ENCODE measurements at regions not wholly inside any gene's neighbourhood (a gene's known extent, or its start where the extent isn't known, plus 50 kb on each side); places are given as distances from the start of the nearest gene placed in this dataset.

DNA sequence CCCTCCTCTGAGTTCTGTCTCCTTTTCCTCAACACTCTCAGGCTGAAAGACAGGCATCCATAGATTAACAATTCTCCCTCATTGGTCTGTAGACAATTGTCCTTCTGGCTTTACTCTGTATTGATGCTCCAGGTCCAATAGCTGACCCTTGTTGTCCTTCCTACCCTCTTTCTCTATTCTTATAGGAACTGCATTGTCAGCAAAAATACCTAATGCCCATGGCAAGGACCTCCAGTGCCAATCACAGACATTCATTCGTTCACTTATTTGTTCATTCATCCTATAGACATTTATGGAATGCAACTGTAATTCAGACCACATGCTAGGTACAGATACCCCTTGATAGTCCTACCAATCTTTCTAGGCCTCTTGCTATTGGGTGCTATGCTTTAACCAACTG, 69.8 kb upstream of the DTNA start:
- no peak overlapping the region for H2AFZ ChIP-seq (ENCODE audit: low read length)
- no peaks in the 10 kb centered on the region for H3K9me2 ChIP-seq (ENCODE audit: low read depth, low read length)
- no peaks in the 10 kb centered on the region for H3K9me3 ChIP-seq (ENCODE audit: low read length)
- TF ChIP-seq, protein P1, sequence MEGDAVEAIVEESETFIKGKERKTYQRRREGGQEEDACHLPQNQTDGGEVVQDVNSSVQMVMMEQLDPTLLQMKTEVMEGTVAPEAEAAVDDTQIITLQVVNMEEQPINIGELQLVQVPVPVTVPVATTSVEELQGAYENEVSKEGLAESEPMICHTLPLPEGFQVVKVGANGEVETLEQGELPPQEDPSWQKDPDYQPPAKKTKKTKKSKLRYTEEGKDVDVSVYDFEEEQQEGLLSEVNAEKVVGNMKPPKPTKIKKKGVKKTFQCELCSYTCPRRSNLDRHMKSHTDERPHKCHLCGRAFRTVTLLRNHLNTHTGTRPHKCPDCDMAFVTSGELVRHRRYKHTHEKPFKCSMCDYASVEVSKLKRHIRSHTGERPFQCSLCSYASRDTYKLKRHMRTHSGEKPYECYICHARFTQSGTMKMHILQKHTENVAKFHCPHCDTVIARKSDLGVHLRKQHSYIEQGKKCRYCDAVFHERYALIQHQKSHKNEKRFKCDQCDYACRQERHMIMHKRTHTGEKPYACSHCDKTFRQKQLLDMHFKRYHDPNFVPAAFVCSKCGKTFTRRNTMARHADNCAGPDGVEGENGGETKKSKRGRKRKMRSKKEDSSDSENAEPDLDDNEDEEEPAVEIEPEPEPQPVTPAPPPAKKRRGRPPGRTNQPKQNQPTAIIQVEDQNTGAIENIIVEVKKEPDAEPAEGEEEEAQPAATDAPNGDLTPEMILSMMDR (IDR thresholded peaks at IDR 0.05; ENCODE audit: low read length) = no peak
- no peak for TF ChIP-seq EZH2 (IDR thresholded peaks at IDR 0.05; ENCODE audit: borderline replicate concordance, low read length)
- no peak overlapping the region for H3K4me2 ChIP-seq (ENCODE audit: low read length)
- H3K4me1 ChIP-seq (ENCODE audit: insufficient read depth, low read length, severe bottlenecking) = no peaks in the 10 kb centered on the region
- H3K36me3 ChIP-seq (ENCODE audit: insufficient read depth, low read length) = no peaks in the 10 kb centered on the region
- no peaks in the 10 kb centered on the region for H4K20me1 ChIP-seq (ENCODE audit: insufficient read depth, low read length)
- H3K79me2 ChIP-seq (ENCODE audit: insufficient read depth, low read length) = no peaks in the 10 kb centered on the region
- no peak overlapping the region for H3K4me3 ChIP-seq (ENCODE audit: low read depth, low read length, poor library complexity, severe bottlenecking)
- no peak overlapping the region for H3K27ac ChIP-seq (ENCODE audit: low read depth, low read length, poor library complexity, severe bottlenecking)
- H3K9ac ChIP-seq (ENCODE audit: low read length) = no peak overlapping the region
- no peaks in the 10 kb centered on the region for H3K27me3 ChIP-seq (ENCODE audit: insufficient read depth, low read length)
- H3F3A ChIP-seq (ENCODE audit: insufficient read depth, low read length) = no peaks in the 10 kb centered on the region

GRCh38 chr18:34643989-34644388, 66.1 kb upstream of the DTNA start:
- no peaks in the 10 kb centered on the region for H3K79me2 ChIP-seq (ENCODE audit: insufficient read depth, low read length)
- H3K9me3 ChIP-seq (ENCODE audit: low read length) = no peaks in the 10 kb centered on the region
- H3K9me2 ChIP-seq (ENCODE audit: low read depth, low read length) = no peaks in the 10 kb centered on the region
- TF ChIP-seq EZH2 (IDR thresholded peaks at IDR 0.05; ENCODE audit: borderline replicate concordance, low read length) = no peak
- H3K4me3 ChIP-seq (ENCODE audit: low read depth, low read length, poor library complexity, severe bottlenecking) = no peak overlapping the region
- no peaks in the 10 kb centered on the region for H4K20me1 ChIP-seq (ENCODE audit: insufficient read depth, low read length)
- no peaks in the 10 kb centered on the region for H3K27me3 ChIP-seq (ENCODE audit: insufficient read depth, low read length)
- no peaks in the 10 kb centered on the region for H3K4me1 ChIP-seq (ENCODE audit: insufficient read depth, low read length, severe bottlenecking)
- no peaks in the 10 kb centered on the region for H3F3A ChIP-seq (ENCODE audit: insufficient read depth, low read length)
- no peak overlapping the region for H3K9ac ChIP-seq (ENCODE audit: low read length)
- H3K36me3 ChIP-seq (ENCODE audit: insufficient read depth, low read length) = no peaks in the 10 kb centered on the region
- no peak overlapping the region for H3K27ac ChIP-seq (ENCODE audit: low read depth, low read length, poor library complexity, severe bottlenecking)
- H3K4me2 ChIP-seq (ENCODE audit: low read length) = no peak overlapping the region
- H2AFZ ChIP-seq (ENCODE audit: low read length) = no peak overlapping the region

GRCh38 chr18:34647251-34647650, 62.8 kb upstream of the DTNA start:
- no peaks in the 10 kb centered on the region; the same call in 1 of the 2 replicates for H3K27me3 ChIP-seq (ENCODE audit: insufficient read depth, low read length)
- H3K36me3 ChIP-seq (ENCODE audit: insufficient read depth, low read length) = no peaks in the 10 kb centered on the region
- no peaks in the 10 kb centered on the region for H3K9me3 ChIP-seq (ENCODE audit: low read length)
- H3K9me2 ChIP-seq (ENCODE audit: low read depth, low read length) = no peaks in the 10 kb centered on the region
- H3K4me2 ChIP-seq (ENCODE audit: low read length) = peak overlapping the region; percentile 14; the same call in 1 of the 2 replicates
- TF ChIP-seq EZH2 (IDR thresholded peaks at IDR 0.05; ENCODE audit: borderline replicate concordance, low read length) = no peak
- TF ChIP-seq, protein P1 (IDR thresholded peaks at IDR 0.05; ENCODE audit: low read length) = no peak
- no peak overlapping the region for H2AFZ ChIP-seq (ENCODE audit: low read length)
- no peaks in the 10 kb centered on the region for H4K20me1 ChIP-seq (ENCODE audit: insufficient read depth, low read length)
- H3F3A ChIP-seq (ENCODE audit: insufficient read depth, low read length) = no peaks in the 10 kb centered on the region
- peak overlapping the region; percentile 19 for H3K4me3 ChIP-seq (ENCODE audit: low read depth, low read length, poor library complexity, severe bottlenecking)
- H3K4me1 ChIP-seq (ENCODE audit: insufficient read depth, low read length, severe bottlenecking) = no peaks in the 10 kb centered on the region
- H3K27ac ChIP-seq (ENCODE audit: low read depth, low read length, poor library complexity, severe bottlenecking) = no peak overlapping the region
- no peak overlapping the region for H3K9ac ChIP-seq (ENCODE audit: low read length)
- H3K79me2 ChIP-seq (ENCODE audit: insufficient read depth, low read length) = no peaks in the 10 kb centered on the region

- no peak for TF ChIP-seq EZH2 (IDR thresholded peaks at IDR 0.05; ENCODE audit: borderline replicate concordance, low read length)
- TF ChIP-seq, protein P1 (IDR thresholded peaks at IDR 0.05; ENCODE audit: low read length) = no peak
These were observed 61.7 kb upstream of the DTNA start for GRCh38 chr18:34648269-34648985.

More at GRCh38 chr18:34648269-34648985, 61.7 kb upstream of the DTNA start:
- H3K9me2 ChIP-seq (ENCODE audit: low read depth, low read length) = no peaks in the 10 kb centered on the region
- H3K79me2 ChIP-seq (ENCODE audit: insufficient read depth, low read length) = no peaks in the 10 kb centered on the region
- no peak overlapping the region for H3K4me3 ChIP-seq (ENCODE audit: low read depth, low read length, poor library complexity, severe bottlenecking)
- no peak overlapping the region for H3K27ac ChIP-seq (ENCODE audit: low read depth, low read length, poor library complexity, severe bottlenecking)
- no peak overlapping the region for H2AFZ ChIP-seq (ENCODE audit: low read length)
- H3K27me3 ChIP-seq (ENCODE audit: insufficient read depth, low read length) = no peaks in the 10 kb centered on the region; the same call in 1 of the 2 replicates
- H4K20me1 ChIP-seq (ENCODE audit: insufficient read depth, low read length) = no peaks in the 10 kb centered on the region
- H3K9me3 ChIP-seq (ENCODE audit: low read length) = no peaks in the 10 kb centered on the region
- no peak overlapping the region for H3K9ac ChIP-seq (ENCODE audit: low read length)
- H3K36me3 ChIP-seq (ENCODE audit: insufficient read depth, low read length) = no peaks in the 10 kb centered on the region
- H3F3A ChIP-seq (ENCODE audit: insufficient read depth, low read length) = no peaks in the 10 kb centered on the region
- no peak overlapping the region for H3K4me2 ChIP-seq (ENCODE audit: low read length)
- H3K4me1 ChIP-seq (ENCODE audit: insufficient read depth, low read length, severe bottlenecking) = no peaks in the 10 kb centered on the region
